ENCODE measurements at regions not wholly inside any gene's neighbourhood (a gene's known extent, or its start where the extent isn't known, plus 50 kb on each side); places are given as distances from the start of the nearest gene placed in this dataset.
"Not testable (repeated sequence)": the region's sequence is repeated elsewhere in the genome, so short reads cannot be mapped to it uniquely, and the experiment has no call there.

DNA sequence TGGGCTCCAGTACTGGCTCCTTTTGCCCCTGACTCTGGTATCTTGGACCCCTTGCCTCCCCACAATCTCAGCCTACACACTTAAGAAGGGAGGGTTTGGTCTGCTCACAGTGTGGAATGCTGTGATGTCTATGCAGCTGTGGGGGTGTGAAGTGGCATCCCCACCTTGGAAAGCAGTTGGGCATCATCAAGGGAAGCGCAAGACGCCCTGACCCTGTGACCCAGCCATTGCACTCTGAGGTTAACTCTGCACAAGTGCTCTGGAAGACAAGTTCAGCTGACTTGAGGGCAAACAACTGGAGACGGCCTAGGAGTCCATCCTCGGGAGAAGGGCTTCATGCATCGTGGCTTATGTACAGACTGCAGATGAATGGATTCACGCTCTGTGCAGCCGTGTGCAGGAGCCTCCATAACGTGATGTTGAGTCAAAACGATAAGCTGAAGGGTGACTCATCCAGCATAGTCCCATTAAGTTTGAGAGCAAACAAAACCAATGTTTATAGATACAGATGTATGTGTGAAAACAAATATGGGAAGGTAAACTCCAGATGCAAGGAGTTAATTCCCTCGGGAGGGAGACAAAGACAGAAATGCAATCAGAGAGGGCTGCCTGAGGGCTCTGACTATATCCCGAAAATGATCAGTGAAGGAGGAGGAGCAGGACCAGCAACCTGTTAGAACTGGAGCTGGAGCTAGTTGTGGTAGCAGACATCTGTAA lies 86.8 kb downstream of the LSM3 start:
- ATAC-seq, result no peak
- TF ChIP-seq ZC3H10 (CRISPR knock-in tag; IDR thresholded peaks at IDR 0.05) (no peak), ZFP3 (CRISPR knock-in tag; IDR thresholded peaks at IDR 0.05) (no peak), ISL1 (CRISPR knock-in tag; IDR thresholded peaks at IDR 0.05) (no peak)
- TF ChIP-seq, protein P1, sequence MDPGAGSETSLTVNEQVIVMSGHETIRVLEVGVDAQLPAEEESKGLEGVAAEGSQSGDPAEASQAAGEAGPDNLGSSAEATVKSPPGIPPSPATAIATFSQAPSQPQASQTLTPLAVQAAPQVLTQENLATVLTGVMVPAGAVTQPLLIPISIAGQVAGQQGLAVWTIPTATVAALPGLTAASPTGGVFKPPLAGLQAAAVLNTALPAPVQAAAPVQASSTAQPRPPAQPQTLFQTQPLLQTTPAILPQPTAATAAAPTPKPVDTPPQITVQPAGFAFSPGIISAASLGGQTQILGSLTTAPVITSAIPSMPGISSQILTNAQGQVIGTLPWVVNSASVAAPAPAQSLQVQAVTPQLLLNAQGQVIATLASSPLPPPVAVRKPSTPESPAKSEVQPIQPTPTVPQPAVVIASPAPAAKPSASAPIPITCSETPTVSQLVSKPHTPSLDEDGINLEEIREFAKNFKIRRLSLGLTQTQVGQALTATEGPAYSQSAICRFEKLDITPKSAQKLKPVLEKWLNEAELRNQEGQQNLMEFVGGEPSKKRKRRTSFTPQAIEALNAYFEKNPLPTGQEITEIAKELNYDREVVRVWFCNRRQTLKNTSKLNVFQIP (CRISPR knock-in tag; IDR thresholded peaks at IDR 0.05; ENCODE audit: borderline replicate concordance, low read depth), result no peak

DNA sequence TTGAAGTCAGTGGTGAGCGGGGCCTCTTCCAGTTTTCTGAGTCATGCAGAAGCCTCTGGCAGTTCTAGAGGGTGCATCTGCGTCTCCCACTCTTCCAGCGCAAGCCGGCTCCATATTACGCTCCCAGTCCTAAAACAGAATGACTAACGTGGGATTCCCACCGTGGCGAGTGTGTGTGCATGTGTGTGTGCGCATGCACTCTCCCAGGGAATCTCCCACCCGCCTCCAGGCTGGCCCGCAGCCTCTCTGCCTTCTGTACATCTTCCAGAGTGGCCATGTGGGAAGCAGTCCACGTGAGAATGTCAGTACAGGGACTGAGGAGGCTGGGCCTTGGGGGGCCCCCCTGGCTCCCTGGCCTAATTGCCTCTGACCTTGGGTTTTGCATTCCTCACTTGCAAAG lies 87.7 kb downstream of the LSM3 start:
- TF ChIP-seq TCF4 (CRISPR knock-in tag; IDR thresholded peaks at IDR 0.05; ENCODE audit: borderline replicate concordance) (no peak), SNAI2 (CRISPR knock-in tag; IDR thresholded peaks at IDR 0.05) (no peak), ZNF70 (CRISPR knock-in tag; IDR thresholded peaks at IDR 0.05) (no peak), OSR1 (CRISPR knock-in tag; IDR thresholded peaks at IDR 0.05) (no peak), ARNTL (CRISPR knock-in tag; IDR thresholded peaks at IDR 0.05; ENCODE audit: borderline replicate concordance, low read depth) (no peak), ZC3H10 (CRISPR knock-in tag; IDR thresholded peaks at IDR 0.05) (no peak), PPARA (CRISPR knock-in tag; IDR thresholded peaks at IDR 0.05; ENCODE audit: borderline replicate concordance) (no peak), GLIS3 (CRISPR knock-in tag; IDR thresholded peaks at IDR 0.05) (no peak), RARB (CRISPR knock-in tag; IDR thresholded peaks at IDR 0.05) (no peak)
- TF ChIP-seq, protein P1 (CRISPR knock-in tag; IDR thresholded peaks at IDR 0.05; ENCODE audit: borderline replicate concordance, low read depth), result no peak
- TF ChIP-seq, protein P2, sequence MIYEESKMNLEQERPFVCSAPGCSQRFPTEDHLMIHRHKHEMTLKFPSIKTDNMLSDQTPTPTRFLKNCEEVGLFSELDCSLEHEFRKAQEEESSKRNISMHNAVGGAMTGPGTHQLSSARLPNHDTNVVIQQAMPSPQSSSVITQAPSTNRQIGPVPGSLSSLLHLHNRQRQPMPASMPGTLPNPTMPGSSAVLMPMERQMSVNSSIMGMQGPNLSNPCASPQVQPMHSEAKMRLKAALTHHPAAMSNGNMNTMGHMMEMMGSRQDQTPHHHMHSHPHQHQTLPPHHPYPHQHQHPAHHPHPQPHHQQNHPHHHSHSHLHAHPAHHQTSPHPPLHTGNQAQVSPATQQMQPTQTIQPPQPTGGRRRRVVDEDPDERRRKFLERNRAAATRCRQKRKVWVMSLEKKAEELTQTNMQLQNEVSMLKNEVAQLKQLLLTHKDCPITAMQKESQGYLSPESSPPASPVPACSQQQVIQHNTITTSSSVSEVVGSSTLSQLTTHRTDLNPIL (CRISPR knock-in tag; IDR thresholded peaks at IDR 0.05; ENCODE audit: low read depth), result no peak
- 0 out of 3 replicates have a peak, but pooled peaks have one; percentile 24 for ATAC-seq

DNA sequence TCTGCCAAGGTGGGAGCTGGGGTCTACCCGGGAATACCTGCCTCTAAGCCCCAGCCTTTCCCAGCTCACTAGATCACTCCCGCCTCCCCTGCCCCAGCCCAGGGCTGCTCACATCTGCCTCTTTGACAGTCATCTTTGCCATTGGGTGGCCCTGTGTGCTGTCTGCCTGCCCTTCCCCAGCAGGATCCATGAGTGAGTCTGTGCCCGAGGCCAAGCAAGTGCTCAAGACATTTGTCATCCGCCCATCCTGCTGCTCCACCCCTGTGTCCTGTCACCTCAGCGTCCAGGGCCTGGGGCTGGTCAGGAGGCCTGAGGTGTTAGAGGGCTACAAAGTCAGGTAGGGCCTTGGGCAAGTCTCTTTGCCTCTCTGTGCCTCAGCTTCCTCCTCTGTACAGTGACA lies 89.4 kb downstream of the LSM3 start:
- no peak for ATAC-seq
- TF ChIP-seq PPARA (CRISPR knock-in tag; IDR thresholded peaks at IDR 0.05; ENCODE audit: borderline replicate concordance), result no peak
- no peak for TF ChIP-seq ZFP3 (CRISPR knock-in tag; IDR thresholded peaks at IDR 0.05)
- TF ChIP-seq ZNF565 (CRISPR knock-in tag; conservative IDR thresholded peaks at IDR 0.05; ENCODE audit: low read depth), result no peak
- no peak for TF ChIP-seq ZC3H10 (CRISPR knock-in tag; IDR thresholded peaks at IDR 0.05)
- TF ChIP-seq, protein P2 (CRISPR knock-in tag; IDR thresholded peaks at IDR 0.05; ENCODE audit: low read depth), result no peak
- no peak for TF ChIP-seq OSR1 (CRISPR knock-in tag; IDR thresholded peaks at IDR 0.05)
- TF ChIP-seq, protein P1 (CRISPR knock-in tag; IDR thresholded peaks at IDR 0.05; ENCODE audit: borderline replicate concordance, low read depth), result no peak

DNA sequence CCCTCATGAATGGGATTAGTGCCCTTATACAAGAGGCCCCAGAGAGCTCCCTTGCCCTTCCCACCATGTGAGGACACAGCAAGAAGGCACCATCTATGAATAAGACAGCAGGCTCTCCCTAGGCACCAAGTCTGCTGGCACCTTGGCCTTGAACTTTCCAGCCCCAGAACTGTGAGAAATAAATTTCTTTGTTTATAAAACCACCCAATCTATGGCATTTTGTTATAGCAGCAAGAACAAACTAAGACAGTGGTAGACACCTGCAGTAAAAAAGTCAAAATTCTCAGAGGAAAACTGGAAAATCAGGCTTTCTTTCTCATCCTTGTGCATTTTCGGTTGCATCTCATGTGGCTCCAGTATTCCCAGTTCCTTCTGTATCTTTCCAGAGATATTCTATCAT lies 90.3 kb downstream of the LSM3 start:
- TF ChIP-seq ZC3H10 (CRISPR knock-in tag; IDR thresholded peaks at IDR 0.05) (no peak), BACH2 (CRISPR knock-in tag; IDR thresholded peaks at IDR 0.05; ENCODE audit: borderline replicate concordance) (no peak)
- no peak for ATAC-seq

DNA sequence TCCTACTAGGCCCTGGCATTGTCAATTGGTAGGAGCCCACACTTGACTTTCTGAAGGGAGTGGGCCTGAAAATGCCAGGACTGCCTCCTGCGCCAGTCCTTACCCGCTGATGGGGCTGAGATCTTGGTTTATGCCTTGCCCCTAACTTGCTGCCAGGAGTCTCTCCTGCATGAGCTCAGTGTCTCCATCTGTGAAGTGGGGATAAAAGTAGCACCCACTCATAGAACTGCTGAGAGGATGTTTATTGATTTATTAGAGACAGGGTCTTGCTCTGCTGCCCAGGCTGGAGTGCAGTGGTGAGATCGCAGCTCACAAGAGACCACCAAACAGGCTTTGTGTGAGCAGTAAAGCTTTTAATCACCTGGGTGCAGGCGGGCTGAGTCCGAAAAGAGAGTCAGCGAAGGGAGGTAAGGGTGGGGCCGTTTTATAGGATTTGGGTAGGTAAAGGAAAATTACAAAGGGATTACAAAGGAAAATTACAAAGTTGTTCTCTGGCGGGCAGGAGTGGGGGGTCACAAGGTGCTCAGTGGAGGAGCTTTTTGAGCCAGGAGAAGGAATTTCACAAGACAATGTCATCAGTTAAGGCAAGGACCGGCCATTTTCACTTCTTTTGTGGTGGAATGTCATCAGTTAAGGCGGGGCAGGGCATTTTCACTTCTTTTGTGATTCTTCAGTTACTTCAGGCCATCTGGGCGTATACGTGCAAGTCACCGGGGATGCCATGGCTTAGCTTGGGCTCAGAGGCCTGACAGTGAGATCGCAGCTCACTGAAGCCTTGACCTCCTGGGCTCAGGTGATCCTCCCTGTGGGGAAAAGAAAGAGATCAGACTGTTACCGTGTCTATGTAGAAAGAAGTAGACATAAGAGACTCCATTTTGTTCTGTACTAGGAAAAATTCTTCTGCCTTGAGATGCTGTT lies 93.7 kb downstream of the LSM3 start:
- not testable (repeated sequence) for ATAC-seq

DNA sequence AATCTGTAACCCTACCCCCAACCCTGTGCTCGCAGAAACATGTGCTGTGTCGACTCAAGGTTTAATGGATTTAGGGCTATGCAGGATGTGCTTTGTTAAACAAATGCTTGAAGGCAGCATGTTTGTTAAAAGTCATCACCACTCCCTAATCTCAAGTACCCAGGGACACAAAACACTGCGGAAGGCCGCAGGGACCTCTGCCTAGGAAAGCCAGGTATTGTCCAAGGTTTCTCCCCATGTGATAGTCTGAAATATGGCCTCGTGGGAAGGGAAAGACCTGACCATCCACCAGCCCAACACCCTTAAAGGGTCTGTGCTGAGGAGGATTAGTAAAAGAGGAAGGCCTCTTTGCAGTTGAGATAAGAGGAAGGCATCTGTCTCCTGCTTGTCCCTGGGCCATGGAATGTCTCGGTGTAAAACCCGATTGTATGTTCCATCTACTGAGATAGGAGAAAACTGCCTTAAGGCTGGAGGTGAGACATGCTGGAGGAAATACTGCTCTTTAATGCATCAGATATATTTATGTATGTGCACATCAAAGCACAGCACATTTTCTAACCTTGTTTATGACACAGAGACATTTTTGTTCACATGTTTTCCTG lies 94.4 kb downstream of the LSM3 start:
- ATAC-seq, result not testable (repeated sequence)

All from SK-N-SH treated with all-trans-retinoic acid at 6 μM for 48 hours (cell line).